HepG2 (cell line): ENCODE measurements at regions not wholly inside any gene's neighbourhood (a gene's known extent, or its start where the extent isn't known, plus 50 kb on each side); places are given as distances from the start of the nearest gene placed in this dataset.
A peak's percentile ranks its signal among the peaks of the same experiment; 100 is the strongest.

Source experiments
- ATAC-seq: fragments of 200-7000 bp; cut with Tn5 transposase; 3 replicates; pipeline ENCODE4 v1.9.1; 2020; ENCODE audit warnings: mild to moderate bottlenecking, moderate library complexity
- BruUV-seq: library from RNA; stranded (reverse); fragments of 400-500 nt; replicated peaks from 2 replicates; lab custom pipeline; 2021; lab: Mats Ljungman, UMichigan
- CTCF ChIA-PET: fragments of 300-600 bp; formaldehyde crosslinking; extraction: SDS; loops from one replicate; lab custom pipeline; 2021; ENCODE audit warnings: low total read pairs, inconsistent platforms, low intra/inter-chr PET ratio; lab: Yijun Ruan, JAX
- POLR2A ChIA-PET: fragments of 350-600 bp; sonication (Branson Sonifier 250); formaldehyde crosslinking; loops from one replicate; lab custom pipeline; 2020; ENCODE audit warnings: antibody characterized with exemption, inconsistent platforms; lab: Yijun Ruan, JAX
- DNase-seq: peaks from one replicate; pipeline ENCODE4 v3.0.0-alpha.2; 2015; ENCODE audit warnings: low spot score
- FAIRE-seq: peaks from 3 replicates; lab custom pipeline; 2011; peaks lifted over from hg19 to GRCh38; lab: Jason Lieb, UNC
- H2AFZ ChIP-seq: one replicate; pipeline ENCODE4 v1.6.1; 2011; ENCODE audit warnings: low read length, inconsistent platforms
- H3K27ac ChIP-seq: fragments of 300-600 bp; 3 replicates; pipeline ENCODE4 v1.8.0; 2011; ENCODE audit warnings: mixed run types, mild to moderate bottlenecking, mixed read lengths, low read length, inconsistent platforms; ENCODE audit not compliant: insufficient read depth; ENCODE audit errors: extremely low read length
- H3K27me3 ChIP-seq, 2 experiments: fragments of 200-600 bp in 1 of 2; 2 replicates in 1 of 2; 3 replicates in 1 of 2; pipeline versions ENCODE4 v1.6.0 to v1.8.0; 2011; ENCODE audit warnings: low read length in 2 of 2, mild to moderate bottlenecking in 2 of 2, moderate library complexity in 2 of 2, inconsistent platforms in 1 of 2; ENCODE audit not compliant: insufficient read depth in 2 of 2, control insufficient read depth in 1 of 2
- H3K36me3 ChIP-seq, 2 experiments: fragments of 200-600 bp in 1 of 2; replicated peaks in 1 of 2; 2 replicates in 1 of 2; 3 replicates in 1 of 2; pipeline versions ENCODE4 v1.5.1 to v1.8.0; 2011; ENCODE audit warnings: low read length in 2 of 2, inconsistent platforms in 1 of 2; ENCODE audit not compliant: insufficient read depth in 2 of 2, control insufficient read depth in 1 of 2
- H3K4me1 ChIP-seq: 2 replicates; pipeline ENCODE4 v1.5.1; 2012; ENCODE audit warnings: low read length, inconsistent platforms; ENCODE audit not compliant: insufficient read depth
- H3K4me2 ChIP-seq: 2 replicates; pipeline ENCODE4 v1.6.0; 2011; ENCODE audit warnings: low read depth, low read length, inconsistent platforms
- H3K4me3 ChIP-seq, 3 experiments: fragments of 200-600 bp in 1 of 3; sonication (generic), shearing (Covaris generic) in 1 of 3; replicated peaks in 1 of 3; 2 replicates each; pipeline ENCODE4 v1.5.1; 2011 to 2016; ENCODE audit warnings: low read length in 3 of 3, inconsistent platforms in 2 of 3, low read depth in 2 of 3, mild to moderate bottlenecking in 2 of 3, control low read depth in 1 of 3, mixed read lengths in 1 of 3; ENCODE audit not compliant: insufficient read depth in 1 of 3
- H3K79me2 ChIP-seq: one replicate; pipeline ENCODE4 v1.6.1; 2011; ENCODE audit warnings: low read length, inconsistent platforms; ENCODE audit not compliant: insufficient read depth
- H3K9ac ChIP-seq: 2 replicates; pipeline ENCODE4 v1.6.0; 2011; ENCODE audit warnings: mild to moderate bottlenecking, low read depth, low read length, inconsistent platforms; ENCODE audit not compliant: insufficient read depth
- H3K9me3 ChIP-seq: 2 replicates; pipeline ENCODE4 v1.5.1; 2012; ENCODE audit warnings: mild to moderate bottlenecking, low read length
- H4K20me1 ChIP-seq: 2 replicates; pipeline ENCODE4 v1.6.0; 2011; ENCODE audit warnings: inconsistent platforms, mild to moderate bottlenecking, low read length, moderate library complexity; ENCODE audit not compliant: insufficient read depth
- ATF4 ChIP-seq, 2 experiments: fragments of 450-650 bp in 1 of 2; sonication (generic) in 1 of 2; formaldehyde crosslinking; IDR thresholded peaks; 2 replicates each; pipeline versions ENCODE4 v1.5.0 to v1.8.0; 2020 to 2022; ENCODE audit warnings: mild to moderate bottlenecking in 1 of 2, missing genetic modification reagents in 1 of 2
- CEBPB ChIP-seq: IDR thresholded peaks from 2 replicates; pipeline ENCODE4 v1.6.1; 2011; ENCODE audit warnings: low read depth, low read length, improper control_type of control experiment, borderline replicate concordance
- HNF4A ChIP-seq: sonication (generic); formaldehyde crosslinking; IDR thresholded peaks from 2 replicates; pipeline ENCODE4 v1.4.0; 2020; ENCODE audit warnings: missing genetic modification reagents
- ZNF33B ChIP-seq: sonication (generic); formaldehyde crosslinking; IDR thresholded peaks from 2 replicates; pipeline ENCODE4 v1.5.1; 2020; ENCODE audit warnings: mild to moderate bottlenecking, missing genetic modification reagents
- ZNF577 ChIP-seq: sonication (generic); formaldehyde crosslinking; IDR thresholded peaks from 2 replicates; pipeline ENCODE4 v1.4.0; 2020; ENCODE audit warnings: mild to moderate bottlenecking, low read depth, missing genetic modification reagents, borderline replicate concordance
- WGBS: methylation state at CpG from one replicate; pipeline ENCODE4 v1.1.6; 2017; ENCODE audit warnings: low lambda C conversion rate; 5-methylcytosine and 5-hydroxymethylcytosine counted together
- in situ Hi-C: cut with HindIII; loops from 2 replicates; pipeline ENCODE4 v1.10.0; 2017; ENCODE audit warnings: low pct_unique_long_range_greater_than_20kb; ENCODE audit not compliant: extremely low pct_ligation_motif_present
- intact Hi-C: fragments of 100-400 bp; cut with micrococcal nuclease; formaldehyde crosslinking; loops from one replicate; pipeline ENCODE4 v1.10.0; 2022; ENCODE audit not compliant: unreplicated experiment

DNA sequence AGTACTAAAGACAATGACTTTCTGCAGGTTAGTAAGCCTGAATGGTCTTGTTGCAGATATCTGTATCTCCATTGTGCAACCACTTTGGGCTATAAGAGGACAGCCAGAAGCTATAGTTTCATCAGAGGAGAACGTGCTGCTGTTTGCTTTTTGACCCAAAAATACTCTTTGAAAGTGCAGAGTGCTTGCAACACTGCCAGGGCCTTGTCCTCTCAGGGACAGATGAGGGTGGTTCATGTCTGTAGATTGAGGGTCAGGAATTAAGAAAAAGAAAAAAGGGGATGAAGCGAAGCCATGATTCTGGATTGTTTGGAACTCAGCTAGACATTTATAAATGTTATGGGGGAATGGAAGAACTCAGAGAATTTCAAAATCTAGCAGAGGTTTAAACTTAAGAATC, 212.5 kb downstream of the SEC23IP start:
- TF ChIP-seq CEBPB (0 out of 2 replicates have a peak, but pooled peaks have one; percentile 18), ZNF577 (CRISPR knock-in tag) (no peak)
- WGBS: 6% methylated on average over 2 of the region's 2 CpGs
- BruUV-seq: no TSS peak
- FAIRE-seq (no peak), ATAC-seq (no peak), DNase-seq (no peak)
- Histone ChIP-seq H3K36me3 (no peaks in the 10 kb centered on the region), H3K4me3 (no peak overlapping the region), H3K4me2 (no peak overlapping the region), H2AFZ (no peak overlapping the region), H3K27me3 (peaks cover 0 to 13% of the 10 kb centered on the region in 2 experiments; a peak in 2 of 5 replicates), H3K4me1 (no peaks in the 10 kb centered on the region), H3K9ac (no peak overlapping the region), H3K27ac (no peak overlapping the region), H3K9me3 (no peaks in the 10 kb centered on the region), H3K79me2 (no peaks in the 10 kb centered on the region), H4K20me1 (no peaks in the 10 kb centered on the region)
- intact Hi-C loops: no loop called here
- ChIA-PET POLR2A (no interaction called here), CTCF (no interaction called here)
- in situ Hi-C loops: no loop called here

- Histone ChIP-seq H3K36me3 (no peaks in the 10 kb centered on the region), H3K9me3 (no peaks in the 10 kb centered on the region), H3K4me3 (no peak overlapping the region), H3K9ac (no peak overlapping the region), H2AFZ (no peak overlapping the region), H3K4me2 (no peak overlapping the region), H4K20me1 (no peaks in the 10 kb centered on the region), H3K27ac (no peak overlapping the region), H3K27me3 (peaks cover 0 to 13% of the 10 kb centered on the region in 2 experiments; a peak in 2 of 5 replicates), H3K79me2 (no peaks in the 10 kb centered on the region), H3K4me1 (no peaks in the 10 kb centered on the region)
- DNase-seq (no peak), FAIRE-seq (no peak), ATAC-seq (no peak)
- 0% methylated on average over 1 of the region's 1 CpG for WGBS
- intact Hi-C loops: no loop called here
- CTCF ChIA-PET: no interaction called here
- POLR2A ChIA-PET: no interaction called here
- BruUV-seq: no TSS peak
- TF ChIP-seq ATF4 (CRISPR knock-in tag; IDR thresholded peaks at IDR 0.05): no peak
- TF ChIP-seq ZNF33B (CRISPR knock-in tag): no peak
- TF ChIP-seq HNF4A (CRISPR knock-in tag): no peak
- in situ Hi-C loops: no loop called here
Observed at GRCh38 chr10:120105492-120105891, 213.0 kb downstream of the SEC23IP start.
